GM08714 (cell line): ENCODE measurements at regions not wholly inside any gene's neighbourhood (a gene's known extent, or its start where the extent isn't known, plus 50 kb on each side); places are given as distances from the start of the nearest gene placed in this dataset.
"Not testable (repeated sequence)": the region's sequence is repeated elsewhere in the genome, so short reads cannot be mapped to it uniquely, and the experiment has no call there.

ENCODE experiments used
- H3K4me3 ChIP-seq: fragments of 200-500 bp; sonication (Bioruptor generic); 2 replicates; pipeline ENCODE4 v1.5.1; 2014; ENCODE audit warnings: mild to moderate bottlenecking, low read length, inconsistent platforms
- ZNF274 ChIP-seq: IDR thresholded peaks from 2 replicates; pipeline ENCODE4 v1.6.1; 2012; ENCODE audit warnings: mild to moderate bottlenecking, low read depth, low read length

DNA sequence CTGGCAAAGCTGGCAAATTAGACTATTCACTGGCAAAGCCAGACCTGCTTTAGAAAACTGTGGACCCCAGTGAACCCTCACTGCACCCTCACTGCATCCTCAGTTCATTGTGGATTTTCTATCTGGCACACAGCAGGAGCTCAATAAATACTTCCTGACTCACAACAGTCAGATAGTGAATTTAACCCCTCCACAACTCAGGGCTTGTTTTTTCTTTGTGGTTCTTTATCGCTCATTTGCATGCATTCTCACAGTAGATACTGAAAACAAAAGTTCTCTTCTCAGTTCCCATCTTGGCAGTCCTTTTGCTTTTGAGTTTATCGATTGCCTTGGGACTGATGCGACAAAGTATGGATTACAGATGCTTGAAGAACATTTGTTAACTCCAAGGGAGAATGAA, 99.8 kb downstream of the ACTL7B start:
- no peak for TF ChIP-seq ZNF274
- H3K4me3 ChIP-seq = no peak overlapping the region

GRCh38 chr9:108751369-108751768, 104.4 kb downstream of the ACTL7B start:
- H3K4me3 ChIP-seq = no peak overlapping the region
- TF ChIP-seq ZNF274 = no peak

DNA sequence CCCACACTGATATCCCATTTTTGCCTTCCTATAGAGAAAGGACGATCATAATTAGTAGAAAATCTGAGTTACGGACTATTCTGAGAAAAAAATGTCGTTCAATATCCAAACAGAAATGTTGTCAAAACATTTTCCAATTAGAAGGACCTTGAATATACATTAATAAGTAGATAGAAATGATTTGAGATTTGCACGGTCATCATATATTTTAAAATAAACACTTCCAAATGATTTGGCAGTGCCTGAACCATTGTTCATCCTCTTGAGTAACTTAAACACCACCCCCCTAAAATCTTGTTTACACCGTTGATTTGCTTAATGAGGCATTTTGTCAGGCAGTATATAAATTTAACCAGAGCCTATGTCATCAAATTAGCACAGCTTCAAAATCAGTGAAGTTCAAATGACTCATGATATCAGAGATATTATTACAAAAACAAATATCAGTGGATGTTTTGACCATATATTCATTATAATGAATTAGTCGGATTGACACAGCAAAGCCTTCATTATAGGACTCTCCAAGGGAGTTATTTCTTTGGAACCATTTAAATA, 105.0 kb downstream of the ACTL7B start:
- no peak for TF ChIP-seq ZNF274
- H3K4me3 ChIP-seq = no peak overlapping the region

DNA sequence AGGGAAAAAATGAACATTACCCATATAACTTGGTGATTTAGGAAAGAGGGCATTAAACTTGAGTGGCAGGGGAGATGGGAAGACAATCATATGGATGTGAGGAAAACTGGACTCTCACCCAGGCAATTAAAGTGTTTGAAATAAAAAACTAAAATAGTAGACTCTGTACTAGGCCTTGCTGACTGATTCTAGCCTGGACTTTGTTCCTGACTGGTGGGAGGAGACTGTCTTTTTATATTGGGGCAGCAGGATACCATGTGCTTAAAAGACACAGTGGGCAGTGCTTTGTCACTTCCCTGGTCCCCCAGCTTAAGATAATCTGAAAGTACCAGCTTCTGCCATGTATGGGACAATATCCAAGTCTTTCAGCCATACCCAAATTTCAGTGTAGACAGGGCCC, 107.0 kb downstream of the ACTL7B start:
- no peak for TF ChIP-seq ZNF274

GRCh38 chr9:108746864-108747263, 108.9 kb downstream of the ACTL7B start:
- no peak overlapping the region for H3K4me3 ChIP-seq
- no peak for TF ChIP-seq ZNF274

More for the DNA sequence above, 107.0 kb downstream of the ACTL7B start:
- no peak overlapping the region for H3K4me3 ChIP-seq

GRCh38 chr9:108746001-108746400, 109.8 kb downstream of the ACTL7B start:
- H3K4me3 ChIP-seq = no peak overlapping the region

GRCh38 chr9:108744641-108745040, 111.1 kb downstream of the ACTL7B start:
- no peak overlapping the region for H3K4me3 ChIP-seq
- no peak for TF ChIP-seq ZNF274

More at GRCh38 chr9:108746001-108746400, 109.8 kb downstream of the ACTL7B start:
- no peak for TF ChIP-seq ZNF274

DNA sequence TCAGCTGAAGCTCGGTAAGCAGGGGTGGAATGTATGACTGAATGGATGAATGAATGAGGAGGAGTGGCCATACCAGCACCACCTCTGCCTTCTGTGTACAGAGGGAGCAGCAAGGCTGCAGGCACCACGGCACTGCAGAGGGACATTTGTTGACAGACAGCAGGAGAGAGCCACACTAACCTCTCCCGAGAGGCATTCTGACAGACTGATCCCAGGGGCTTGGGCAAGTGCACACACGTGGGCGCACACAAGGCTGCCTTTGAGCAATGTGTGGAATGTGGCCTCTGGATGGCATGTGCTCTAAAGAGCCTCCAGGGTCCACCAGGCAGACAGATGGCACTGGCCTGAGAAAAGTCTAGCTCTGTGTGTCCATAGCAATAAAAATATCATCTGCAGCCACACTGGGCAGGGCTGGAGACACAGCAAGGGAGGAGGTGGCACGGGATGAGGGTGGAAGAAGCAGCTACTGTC, 111.8 kb downstream of the ACTL7B start:
- TF ChIP-seq ZNF274 = no peak
- no peak overlapping the region for H3K4me3 ChIP-seq

GRCh38 chr9:108743416-108743815, 112.4 kb downstream of the ACTL7B start:
- TF ChIP-seq ZNF274 = no peak
- H3K4me3 ChIP-seq = no peak overlapping the region

DNA sequence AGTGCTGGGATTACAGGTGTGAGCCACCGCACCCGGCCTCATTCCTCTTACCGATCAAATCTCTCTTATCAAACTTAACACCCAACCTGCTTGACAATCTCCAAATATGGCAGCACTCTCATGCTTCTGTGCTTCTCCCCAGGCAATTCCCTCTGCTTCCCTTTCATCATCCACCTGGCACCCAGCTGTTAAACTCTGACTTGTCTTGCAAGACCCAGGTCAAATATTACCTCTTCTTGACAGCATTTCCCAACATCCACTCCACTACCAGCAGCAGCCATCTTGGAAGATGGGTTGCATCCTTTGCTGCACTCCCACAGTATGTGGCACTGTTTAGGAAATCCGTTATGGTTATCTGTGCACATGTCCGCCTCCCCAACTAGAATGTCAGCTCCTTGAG, 113.6 kb downstream of the ACTL7B start:
- TF ChIP-seq ZNF274 = no peak
- no peak overlapping the region for H3K4me3 ChIP-seq

DNA sequence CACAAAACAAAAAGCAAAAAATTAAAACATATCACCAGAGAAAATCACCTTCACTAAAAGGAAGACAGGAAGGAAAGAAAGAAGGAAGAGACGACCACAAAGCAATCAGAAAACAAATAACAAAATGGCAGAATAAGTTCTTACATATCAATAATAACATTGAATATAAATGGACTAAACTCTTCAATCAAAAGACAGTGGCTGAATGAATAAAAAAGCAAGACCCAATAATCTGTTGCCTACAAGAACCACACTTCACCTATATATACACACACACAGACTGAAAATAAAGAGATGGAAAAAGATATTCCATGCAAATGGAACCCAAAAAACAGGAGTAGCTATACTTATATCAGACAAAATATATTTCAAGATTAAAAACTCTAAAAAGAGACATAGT, 124.5 kb downstream of the ACTL7B start:
- H3K4me3 ChIP-seq = not testable (repeated sequence)

GRCh38 chr9:108727580-108728111, 128.1 kb downstream of the ACTL7B start:
- TF ChIP-seq ZNF274 = no peak

DNA sequence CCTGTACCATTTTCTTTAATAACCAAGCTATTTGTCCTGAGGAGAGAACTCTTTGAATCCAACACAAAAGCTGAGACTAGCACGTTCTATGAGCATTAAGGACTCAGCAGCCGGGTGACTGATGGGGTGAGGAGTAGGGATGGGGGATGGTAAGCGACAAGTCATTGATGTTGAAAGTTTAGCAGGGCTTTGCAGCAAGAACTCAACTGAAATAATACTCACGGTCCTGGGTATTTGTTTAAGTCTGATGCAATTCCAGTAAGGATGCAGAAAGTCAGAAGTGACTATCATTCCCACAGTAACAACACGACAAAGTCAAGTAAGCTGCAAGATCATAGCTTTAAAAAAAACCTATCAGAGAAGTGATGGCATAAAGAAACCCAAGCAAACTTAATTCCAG, 131.1 kb downstream of the ACTL7B start:
- no peak overlapping the region for H3K4me3 ChIP-seq
- TF ChIP-seq ZNF274 = no peak

More at GRCh38 chr9:108727580-108728111, 128.1 kb downstream of the ACTL7B start:
- H3K4me3 ChIP-seq = no peak overlapping the region

DNA sequence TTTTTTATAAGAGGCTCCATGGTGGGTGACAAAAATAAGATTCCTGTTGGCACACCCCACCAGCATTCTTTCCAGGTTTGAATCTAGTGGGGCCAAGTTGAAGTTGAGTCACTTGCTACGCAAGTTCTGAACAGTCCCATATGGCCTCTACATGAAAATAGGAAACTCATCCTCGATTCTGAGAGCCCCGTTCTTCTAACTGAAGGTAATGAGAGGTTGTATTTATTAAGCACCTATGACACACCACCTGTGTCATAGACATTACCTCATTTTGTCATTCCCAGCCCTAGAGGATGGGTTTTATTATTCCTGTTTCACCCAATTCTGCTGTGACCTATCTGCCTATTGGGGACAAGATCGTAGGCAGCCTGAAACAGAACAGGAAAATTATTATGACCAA, 131.7 kb downstream of the ACTL7B start:
- TF ChIP-seq ZNF274 = no peak
- no peak overlapping the region for H3K4me3 ChIP-seq

GRCh38 chr9:108722396-108722795, 133.4 kb downstream of the ACTL7B start:
- H3K4me3 ChIP-seq = no peak overlapping the region
- no peak for TF ChIP-seq ZNF274

DNA sequence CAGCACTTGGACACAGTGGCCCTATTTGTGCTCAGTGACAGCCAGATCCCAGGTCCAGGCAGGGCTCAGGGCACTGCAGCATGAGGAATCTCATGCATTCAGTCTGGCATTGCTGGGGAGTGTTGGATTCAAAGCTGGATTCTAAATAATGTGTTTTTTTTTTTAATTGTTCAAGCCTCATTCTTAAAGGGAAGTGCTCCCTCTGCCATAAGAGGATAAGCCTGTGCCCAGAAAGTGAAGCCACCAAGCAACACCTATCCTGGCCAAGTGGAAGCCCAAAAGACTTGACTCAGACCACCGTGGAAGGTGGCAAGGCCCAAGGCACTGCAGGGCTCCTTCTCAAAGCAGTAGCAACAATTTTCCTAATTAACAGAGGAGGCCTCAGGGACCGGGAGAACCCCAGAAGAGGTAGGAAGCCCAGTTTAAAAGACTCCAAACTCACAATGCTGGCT, 135.6 kb downstream of the ACTL7B start:
- TF ChIP-seq ZNF274 = no peak
- H3K4me3 ChIP-seq = no peak overlapping the region
